Cardiac muscle cell (in vitro differentiated cells and primary cell): ENCODE measurements at regions not wholly inside any gene's neighbourhood (a gene's known extent, or its start where the extent isn't known, plus 50 kb on each side); places are given as distances from the start of the nearest gene placed in this dataset.

Source experiments
- DNase-seq, 2 donors: peaks; one replicate each; pipeline versions ENCODE4 v3.0.0 to v3.0.0-alpha.2; 2010 to 2017; ENCODE audit warnings: low read depth in 1 of 2, low spot score in 1 of 2
- H3K27ac ChIP-seq: fragments of 200-600 bp; sonication (generic); 2 replicates; pipeline ENCODE4 v1.5.1; 2016
- H3K27me3 ChIP-seq: fragments of 200-600 bp; sonication (generic); 2 replicates; pipeline ENCODE4 v1.6.0; 2016; ENCODE audit warnings: control low read depth
- H3K36me3 ChIP-seq: fragments of 200-600 bp; sonication (generic); 2 replicates; pipeline ENCODE4 v1.5.1; 2016; ENCODE audit warnings: control low read depth
- H3K4me1 ChIP-seq: fragments of 200-600 bp; sonication (generic); 2 replicates; pipeline ENCODE4 v1.8.1; 2017; ENCODE audit warnings: low read depth, mild to moderate bottlenecking, mixed run types
- H3K4me3 ChIP-seq: fragments of 200-600 bp; sonication (generic); 2 replicates; pipeline ENCODE4 v1.5.1; 2016; ENCODE audit warnings: mild to moderate bottlenecking
- H3K9me3 ChIP-seq: fragments of 200-600 bp; sonication (generic); 2 replicates; pipeline ENCODE4 v1.5.1; 2017; ENCODE audit warnings: low read depth, mild to moderate bottlenecking, control low read depth
- TF ChIP-seq, protein P1 (sequence below): IDR thresholded peaks from 2 replicates; pipeline ENCODE4 v1.5.1; 2012; ENCODE audit warnings: low read depth, mild to moderate bottlenecking, low read length

- TF ChIP-seq, protein P1, sequence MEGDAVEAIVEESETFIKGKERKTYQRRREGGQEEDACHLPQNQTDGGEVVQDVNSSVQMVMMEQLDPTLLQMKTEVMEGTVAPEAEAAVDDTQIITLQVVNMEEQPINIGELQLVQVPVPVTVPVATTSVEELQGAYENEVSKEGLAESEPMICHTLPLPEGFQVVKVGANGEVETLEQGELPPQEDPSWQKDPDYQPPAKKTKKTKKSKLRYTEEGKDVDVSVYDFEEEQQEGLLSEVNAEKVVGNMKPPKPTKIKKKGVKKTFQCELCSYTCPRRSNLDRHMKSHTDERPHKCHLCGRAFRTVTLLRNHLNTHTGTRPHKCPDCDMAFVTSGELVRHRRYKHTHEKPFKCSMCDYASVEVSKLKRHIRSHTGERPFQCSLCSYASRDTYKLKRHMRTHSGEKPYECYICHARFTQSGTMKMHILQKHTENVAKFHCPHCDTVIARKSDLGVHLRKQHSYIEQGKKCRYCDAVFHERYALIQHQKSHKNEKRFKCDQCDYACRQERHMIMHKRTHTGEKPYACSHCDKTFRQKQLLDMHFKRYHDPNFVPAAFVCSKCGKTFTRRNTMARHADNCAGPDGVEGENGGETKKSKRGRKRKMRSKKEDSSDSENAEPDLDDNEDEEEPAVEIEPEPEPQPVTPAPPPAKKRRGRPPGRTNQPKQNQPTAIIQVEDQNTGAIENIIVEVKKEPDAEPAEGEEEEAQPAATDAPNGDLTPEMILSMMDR: no peak
- Histone ChIP-seq H3K27ac (peak overlapping the region; percentile 54), H3K4me1 (peaks cover 23% of the 10 kb centered on the region), H3K36me3 (no peaks in the 10 kb centered on the region), H3K9me3 (no peaks in the 10 kb centered on the region), H3K27me3 (no peaks in the 10 kb centered on the region), H3K4me3 (no peak overlapping the region)
- DNase-seq: peak in 1 of 2 donors; percentile 24
These were observed 71.9 kb upstream of the SLC22A16 start for GRCh38 chr6:110548110-110548847.

- DNase-seq: no peak
- Histone ChIP-seq H3K27ac (no peak overlapping the region), H3K9me3 (no peaks in the 10 kb centered on the region), H3K4me1 (peaks cover 31% of the 10 kb centered on the region), H3K36me3 (no peaks in the 10 kb centered on the region), H3K4me3 (no peak overlapping the region), H3K27me3 (no peaks in the 10 kb centered on the region)
- TF ChIP-seq, protein P1: no peak
These were observed 71.0 kb upstream of the SLC22A16 start for GRCh38 chr6:110547266-110547964.

GRCh38 chr6:110545081-110545872 lies 68.9 kb upstream of the SLC22A16 start:
- Histone ChIP-seq H3K36me3 (no peaks in the 10 kb centered on the region), H3K4me1 (peaks cover 41% of the 10 kb centered on the region), H3K9me3 (no peaks in the 10 kb centered on the region), H3K27ac (no peak overlapping the region), H3K4me3 (no peak overlapping the region), H3K27me3 (no peaks in the 10 kb centered on the region)
- TF ChIP-seq, protein P1: no peak
- no peak for DNase-seq

GRCh38 chr6:110544472-110544871 lies 68.1 kb upstream of the SLC22A16 start:
- DNase-seq: no peak
- Histone ChIP-seq H3K4me3 (no peak overlapping the region), H3K9me3 (no peaks in the 10 kb centered on the region), H3K36me3 (no peaks in the 10 kb centered on the region), H3K27me3 (no peaks in the 10 kb centered on the region), H3K4me1 (peaks cover 41% of the 10 kb centered on the region), H3K27ac (peak overlapping the region; percentile 94)
- TF ChIP-seq, protein P1: no peak

DNA sequence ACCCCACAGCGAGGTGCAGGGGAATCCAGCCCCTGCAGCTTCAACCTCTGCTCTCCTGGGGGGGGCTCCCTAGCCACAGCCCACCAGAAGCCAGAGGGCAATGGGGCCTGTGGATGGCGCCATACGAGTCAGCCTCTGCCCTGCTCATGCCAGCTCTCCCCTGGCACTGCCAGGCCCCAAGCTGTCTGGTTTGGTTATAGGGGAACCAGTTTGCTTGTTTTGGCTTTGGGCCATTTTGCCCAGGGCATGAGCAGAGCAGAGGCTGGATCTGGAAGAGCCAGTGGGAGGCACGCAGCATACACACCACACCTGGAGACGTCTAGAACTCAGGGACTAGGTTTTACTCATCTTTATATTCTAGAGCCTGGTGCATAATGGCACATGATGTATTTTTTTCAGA lies 66.7 kb upstream of the SLC22A16 start:
- H3K4me1 ChIP-seq: peaks cover 37% of the 10 kb centered on the region
- no peak for DNase-seq
- H3K4me3 ChIP-seq: no peak overlapping the region
- H3K36me3 ChIP-seq: no peaks in the 10 kb centered on the region
- H3K27me3 ChIP-seq: no peaks in the 10 kb centered on the region
- peak overlapping the region; percentile 94 for H3K27ac ChIP-seq
- no peaks in the 10 kb centered on the region for H3K9me3 ChIP-seq
- TF ChIP-seq, protein P1: no peak
